ENCODE measurements at regions not wholly inside any gene's neighbourhood (a gene's known extent, or its start where the extent isn't known, plus 50 kb on each side); places are given as distances from the start of the nearest gene placed in this dataset.
"Not testable (repeated sequence)": the region's sequence is repeated elsewhere in the genome, so short reads cannot be mapped to it uniquely, and the experiment has no call there.

DNA sequence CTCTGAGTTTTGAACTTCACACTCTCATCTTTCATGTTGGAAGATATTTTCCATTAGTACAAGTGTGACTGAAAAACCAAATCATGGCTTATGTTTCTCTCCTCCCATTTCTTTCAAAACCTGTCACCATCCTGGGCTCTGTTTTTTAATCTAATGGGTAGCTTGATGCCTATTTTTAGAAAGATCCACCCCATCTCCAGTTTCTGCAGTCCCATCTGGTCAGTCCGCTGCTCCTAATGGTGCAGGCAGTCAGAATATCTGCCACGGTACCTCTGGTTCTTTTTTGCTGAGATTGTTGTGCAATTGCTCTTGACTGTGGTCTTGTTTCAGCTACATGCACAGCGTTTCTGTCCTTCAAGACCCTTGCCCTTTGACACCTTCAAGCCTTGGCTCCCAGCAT lies 240.9 kb upstream of the CADM2 start:
- H3K9me3 ChIP-seq (ENCODE audit: insufficient read depth, low read length): no peaks in the 10 kb centered on the region
- H3K4me1 ChIP-seq (ENCODE audit: insufficient read depth, insufficient read length): no peaks in the 10 kb centered on the region
- DNase-seq (ENCODE audit: low read depth, low spot score): no peak
- no peak overlapping the region for H3K4me3 ChIP-seq (ENCODE audit: insufficient read length, low read depth)
- no peak overlapping the region for H3K9ac ChIP-seq (ENCODE audit: insufficient read length, low read depth)
- H3K27me3 ChIP-seq (ENCODE audit: insufficient read depth, insufficient read length): no peaks in the 10 kb centered on the region
- no peaks in the 10 kb centered on the region for H3K36me3 ChIP-seq (ENCODE audit: insufficient read depth, insufficient read length, low read length)
- no peak for TF ChIP-seq SUZ12 (IDR thresholded peaks at IDR 0.05; ENCODE audit: extremely low read depth, insufficient read depth, insufficient read length)
- no peak for TF ChIP-seq YY1 (IDR thresholded peaks at IDR 0.05; ENCODE audit: insufficient read depth, insufficient read length)
- TF ChIP-seq ZNF274 (IDR thresholded peaks at IDR 0.05; ENCODE audit: low read depth, low read length): no peak

DNA sequence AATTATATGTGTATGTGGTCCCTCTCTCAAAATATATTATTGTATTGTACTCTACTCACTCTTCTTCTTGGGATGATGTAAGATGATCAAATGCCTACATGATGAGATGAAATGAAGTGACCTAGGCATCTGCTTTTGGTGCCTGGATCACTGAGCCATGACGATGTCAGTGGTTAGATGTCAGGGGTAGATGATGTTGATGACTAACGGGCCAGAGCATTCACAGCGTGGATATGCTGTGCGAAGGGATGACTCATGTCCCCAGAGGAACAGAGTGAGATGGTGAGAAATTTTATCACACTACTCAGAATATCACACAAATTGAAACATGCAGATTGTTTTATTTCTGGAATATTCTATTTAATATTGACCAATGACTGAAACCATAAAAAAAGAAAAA lies 233.9 kb upstream of the CADM2 start:
- no peak for TF ChIP-seq YY1 (IDR thresholded peaks at IDR 0.05; ENCODE audit: insufficient read depth, insufficient read length)
- no peak for TF ChIP-seq SUZ12 (IDR thresholded peaks at IDR 0.05; ENCODE audit: extremely low read depth, insufficient read depth, insufficient read length)
- no peak for TF ChIP-seq ZNF274 (IDR thresholded peaks at IDR 0.05; ENCODE audit: low read depth, low read length)
- H3K36me3 ChIP-seq (ENCODE audit: insufficient read depth, insufficient read length, low read length): no peaks in the 10 kb centered on the region
- H3K27me3 ChIP-seq (ENCODE audit: insufficient read depth, insufficient read length): no peaks in the 10 kb centered on the region
- no peaks in the 10 kb centered on the region for H3K9me3 ChIP-seq (ENCODE audit: insufficient read depth, low read length)
- H3K9ac ChIP-seq (ENCODE audit: insufficient read length, low read depth): no peak overlapping the region
- H3K4me3 ChIP-seq (ENCODE audit: insufficient read length, low read depth): no peak overlapping the region
- H3K4me1 ChIP-seq (ENCODE audit: insufficient read depth, insufficient read length): no peaks in the 10 kb centered on the region
- no peak for DNase-seq (ENCODE audit: low read depth, low spot score)

GRCh38 chr3:84727616-84728015 lies 231.2 kb upstream of the CADM2 start:
- Histone ChIP-seq H3K4me3 (ENCODE audit: insufficient read length, low read depth) (no peak overlapping the region), H3K4me1 (ENCODE audit: insufficient read depth, insufficient read length) (no peaks in the 10 kb centered on the region), H3K9me3 (ENCODE audit: insufficient read depth, low read length) (no peaks in the 10 kb centered on the region), H3K36me3 (ENCODE audit: insufficient read depth, insufficient read length, low read length) (no peaks in the 10 kb centered on the region), H3K9ac (ENCODE audit: insufficient read length, low read depth) (no peak overlapping the region), H3K27me3 (ENCODE audit: insufficient read depth, insufficient read length) (no peaks in the 10 kb centered on the region)
- TF ChIP-seq YY1 (IDR thresholded peaks at IDR 0.05; ENCODE audit: insufficient read depth, insufficient read length): no peak
- no peak for TF ChIP-seq SUZ12 (IDR thresholded peaks at IDR 0.05; ENCODE audit: extremely low read depth, insufficient read depth, insufficient read length)
- no peak for TF ChIP-seq ZNF274 (IDR thresholded peaks at IDR 0.05; ENCODE audit: low read depth, low read length)
- DNase-seq (ENCODE audit: low read depth, low spot score): no peak

GRCh38 chr3:84734731-84735130 lies 224.1 kb upstream of the CADM2 start:
- not testable (repeated sequence) for H3K4me1 ChIP-seq (ENCODE audit: insufficient read depth, insufficient read length); DNase-seq (ENCODE audit: low read depth, low spot score); H3K9me3 ChIP-seq (ENCODE audit: insufficient read depth, low read length); H3K36me3 ChIP-seq (ENCODE audit: insufficient read depth, insufficient read length, low read length); H3K9ac ChIP-seq (ENCODE audit: insufficient read length, low read depth); H3K27me3 ChIP-seq (ENCODE audit: insufficient read depth, insufficient read length); H3K4me3 ChIP-seq (ENCODE audit: insufficient read length, low read depth)

- no peak overlapping the region for H3K9ac ChIP-seq (ENCODE audit: insufficient read length, low read depth)
- TF ChIP-seq ZNF274 (IDR thresholded peaks at IDR 0.05; ENCODE audit: low read depth, low read length): no peak
- no peak for TF ChIP-seq YY1 (IDR thresholded peaks at IDR 0.05; ENCODE audit: insufficient read depth, insufficient read length)
- TF ChIP-seq SUZ12 (IDR thresholded peaks at IDR 0.05; ENCODE audit: extremely low read depth, insufficient read depth, insufficient read length): no peak
- no peak for DNase-seq (ENCODE audit: low read depth, low spot score)
- H3K27me3 ChIP-seq (ENCODE audit: insufficient read depth, insufficient read length): no peaks in the 10 kb centered on the region
- H3K36me3 ChIP-seq (ENCODE audit: insufficient read depth, insufficient read length, low read length): no peaks in the 10 kb centered on the region
- no peak overlapping the region for H3K4me3 ChIP-seq (ENCODE audit: insufficient read length, low read depth)
- no peaks in the 10 kb centered on the region for H3K9me3 ChIP-seq (ENCODE audit: insufficient read depth, low read length)
- no peaks in the 10 kb centered on the region for H3K4me1 ChIP-seq (ENCODE audit: insufficient read depth, insufficient read length)
These were observed 220.7 kb upstream of the CADM2 start for GRCh38 chr3:84738086-84738485.

- Histone ChIP-seq H3K4me3 (ENCODE audit: insufficient read length, low read depth) (no peak overlapping the region), H3K4me1 (ENCODE audit: insufficient read depth, insufficient read length) (no peaks in the 10 kb centered on the region), H3K9me3 (ENCODE audit: insufficient read depth, low read length) (no peaks in the 10 kb centered on the region), H3K9ac (ENCODE audit: insufficient read length, low read depth) (no peak overlapping the region), H3K27me3 (ENCODE audit: insufficient read depth, insufficient read length) (no peaks in the 10 kb centered on the region), H3K36me3 (ENCODE audit: insufficient read depth, insufficient read length, low read length) (no peaks in the 10 kb centered on the region)
- DNase-seq (ENCODE audit: low read depth, low spot score): no peak
- TF ChIP-seq ZNF274 (IDR thresholded peaks at IDR 0.05; ENCODE audit: low read depth, low read length) (no peak), SUZ12 (IDR thresholded peaks at IDR 0.05; ENCODE audit: extremely low read depth, insufficient read depth, insufficient read length) (no peak), YY1 (IDR thresholded peaks at IDR 0.05; ENCODE audit: insufficient read depth, insufficient read length) (no peak)
These were observed 215.8 kb upstream of the CADM2 start for GRCh38 chr3:84742915-84743425.

GRCh38 chr3:84744130-84744529 lies 214.7 kb upstream of the CADM2 start:
- H3K9ac ChIP-seq (ENCODE audit: insufficient read length, low read depth): no peak overlapping the region
- no peak for DNase-seq (ENCODE audit: low read depth, low spot score)
- H3K4me3 ChIP-seq (ENCODE audit: insufficient read length, low read depth): no peak overlapping the region
- H3K27me3 ChIP-seq (ENCODE audit: insufficient read depth, insufficient read length): no peaks in the 10 kb centered on the region
- no peaks in the 10 kb centered on the region for H3K36me3 ChIP-seq (ENCODE audit: insufficient read depth, insufficient read length, low read length)
- TF ChIP-seq SUZ12 (IDR thresholded peaks at IDR 0.05; ENCODE audit: extremely low read depth, insufficient read depth, insufficient read length) (no peak), YY1 (IDR thresholded peaks at IDR 0.05; ENCODE audit: insufficient read depth, insufficient read length) (no peak)
- H3K9me3 ChIP-seq (ENCODE audit: insufficient read depth, low read length): no peaks in the 10 kb centered on the region
- no peaks in the 10 kb centered on the region for H3K4me1 ChIP-seq (ENCODE audit: insufficient read depth, insufficient read length)

DNA sequence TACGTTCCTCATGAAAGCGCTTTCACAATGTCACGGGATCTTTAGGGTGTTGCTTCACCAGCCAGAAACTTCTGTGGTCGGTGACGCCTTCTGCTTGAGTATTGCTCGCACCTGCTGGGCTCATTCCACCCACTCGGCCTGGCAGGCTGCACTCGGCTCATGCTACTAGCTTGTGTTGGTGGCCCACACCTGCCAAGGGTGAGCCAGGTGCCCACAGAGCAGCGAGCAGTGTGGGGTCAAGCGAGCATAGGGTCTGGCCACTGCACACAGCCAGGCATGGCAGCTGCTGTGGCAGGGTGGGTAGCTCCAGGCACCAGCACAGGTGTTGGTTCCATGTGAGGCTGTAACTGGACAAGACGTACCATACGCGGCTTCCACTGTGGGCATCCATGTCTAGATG lies 202.9 kb upstream of the CADM2 start:
- DNase-seq (ENCODE audit: low read depth, low spot score): no peak
- no peaks in the 10 kb centered on the region for H3K36me3 ChIP-seq (ENCODE audit: insufficient read depth, insufficient read length, low read length)
- TF ChIP-seq ZNF274 (IDR thresholded peaks at IDR 0.05; ENCODE audit: low read depth, low read length) (no peak), YY1 (IDR thresholded peaks at IDR 0.05; ENCODE audit: insufficient read depth, insufficient read length) (no peak), SUZ12 (IDR thresholded peaks at IDR 0.05; ENCODE audit: extremely low read depth, insufficient read depth, insufficient read length) (no peak)
- H3K4me1 ChIP-seq (ENCODE audit: insufficient read depth, insufficient read length): no peaks in the 10 kb centered on the region
- no peak overlapping the region for H3K4me3 ChIP-seq (ENCODE audit: insufficient read length, low read depth)
- H3K9me3 ChIP-seq (ENCODE audit: insufficient read depth, low read length): no peaks in the 10 kb centered on the region
- H3K27me3 ChIP-seq (ENCODE audit: insufficient read depth, insufficient read length): no peaks in the 10 kb centered on the region
- no peak overlapping the region for H3K9ac ChIP-seq (ENCODE audit: insufficient read length, low read depth)
